OCI-LY1 (cell line): ENCODE measurements at regions not wholly inside any gene's neighbourhood (a gene's known extent, or its start where the extent isn't known, plus 50 kb on each side); places are given as distances from the start of the nearest gene placed in this dataset.

ENCODE experiments used
- H2AFZ ChIP-seq: fragments of 200-600 bp; sonication (generic), shearing (Covaris generic); 2 replicates; pipeline ENCODE4 v1.6.0; 2014; ENCODE audit warnings: antibody characterized with exemption, mild to moderate bottlenecking, low read length
- H3F3A ChIP-seq: fragments of 200-600 bp; sonication (generic), shearing (Covaris generic); 2 replicates; pipeline ENCODE4 v1.6.0; 2014; ENCODE audit warnings: mild to moderate bottlenecking, antibody characterized with exemption, low read length, moderate library complexity; ENCODE audit not compliant: insufficient read depth
- H3K27ac ChIP-seq: fragments of 200-600 bp; sonication (generic); 2 replicates; pipeline ENCODE4 v1.5.1; 2014; ENCODE audit warnings: low read length, mixed run types, mild to moderate bottlenecking, low read depth; ENCODE audit not compliant: poor library complexity, severe bottlenecking
- H3K27me3 ChIP-seq: fragments of 200-600 bp; sonication (generic); 2 replicates; pipeline ENCODE4 v1.6.0; 2014; ENCODE audit warnings: antibody characterized with exemption, mild to moderate bottlenecking, low read length, moderate library complexity; ENCODE audit not compliant: insufficient read depth
- H3K36me3 ChIP-seq: fragments of 200-600 bp; sonication (generic); 2 replicates; pipeline ENCODE4 v1.6.1; 2014; ENCODE audit warnings: mild to moderate bottlenecking, antibody characterized with exemption, low read length, moderate library complexity, mixed read lengths; ENCODE audit not compliant: insufficient read depth
- H3K4me1 ChIP-seq: fragments of 200-600 bp; sonication (generic); 2 replicates; pipeline ENCODE4 v1.5.1; 2014; ENCODE audit warnings: mild to moderate bottlenecking, low read length, moderate library complexity; ENCODE audit not compliant: insufficient read depth, severe bottlenecking
- H3K4me2 ChIP-seq: fragments of 200-600 bp; sonication (generic), shearing (Covaris generic); 2 replicates; pipeline ENCODE4 v1.6.1; 2014; ENCODE audit warnings: low read length
- H3K4me3 ChIP-seq: fragments of 200-600 bp; sonication (generic); 2 replicates; pipeline ENCODE4 v1.5.1; 2014; ENCODE audit warnings: low read length, low read depth, mild to moderate bottlenecking, mixed read lengths; ENCODE audit not compliant: poor library complexity, severe bottlenecking
- H3K79me2 ChIP-seq: fragments of 200-600 bp; shearing (Covaris generic); 2 replicates; pipeline ENCODE4 v1.6.1; 2016; ENCODE audit warnings: mixed run types, low read length, mixed read lengths; ENCODE audit not compliant: insufficient read depth
- H3K9ac ChIP-seq: fragments of 200-600 bp; sonication (generic), shearing (Covaris generic); 2 replicates; pipeline ENCODE4 v1.6.1; 2014; ENCODE audit warnings: mild to moderate bottlenecking, low read length, mixed read lengths
- H3K9me2 ChIP-seq: fragments of 200-600 bp; sonication (generic), shearing (Covaris generic); 2 replicates; pipeline ENCODE4 v1.6.1; 2014; ENCODE audit warnings: low read depth, mild to moderate bottlenecking, low read length, mixed read lengths
- H3K9me3 ChIP-seq: fragments of 200-600 bp; shearing (Covaris generic); 2 replicates; pipeline ENCODE4 v1.6.1; 2014; ENCODE audit warnings: low read length, mixed read lengths
- H4K20me1 ChIP-seq: fragments of 200-600 bp; sonication (generic), shearing (Covaris generic); 2 replicates; pipeline ENCODE4 v1.6.0; 2016; ENCODE audit warnings: mild to moderate bottlenecking, low read length; ENCODE audit not compliant: insufficient read depth
- CTCF ChIP-seq: fragments of 200-600 bp; sonication (generic), shearing (Covaris generic); IDR thresholded peaks from 2 replicates; pipeline ENCODE4 v1.5.1; 2017; ENCODE audit warnings: mild to moderate bottlenecking, antibody characterized with exemption, low read length, moderate library complexity, mixed read lengths
- EZH2 ChIP-seq: fragments of 200-600 bp; sonication (generic), shearing (Covaris generic); IDR thresholded peaks from 2 replicates; pipeline ENCODE4 v1.8.0; 2017; ENCODE audit warnings: borderline replicate concordance, mixed run types, mild to moderate bottlenecking, antibody characterized with exemption, low read length, moderate library complexity, mixed read lengths

GRCh38 chr2:55760125-55760524 is 66.5 kb upstream of the PNPT1 start:
- Histone ChIP-seq H3K79me2 (no peaks in the 10 kb centered on the region), H3K9ac (no peak overlapping the region), H3F3A (no peaks in the 10 kb centered on the region), H3K27ac (no peak overlapping the region), H3K9me2 (no peaks in the 10 kb centered on the region), H3K27me3 (no peaks in the 10 kb centered on the region), H3K4me2 (no peak overlapping the region), H2AFZ (no peak overlapping the region), H4K20me1 (no peaks in the 10 kb centered on the region), H3K4me1 (no peaks in the 10 kb centered on the region), H3K4me3 (no peak overlapping the region), H3K9me3 (no peaks in the 10 kb centered on the region), H3K36me3 (no peaks in the 10 kb centered on the region)
- TF ChIP-seq CTCF (no peak), EZH2 (no peak)

GRCh38 chr2:55759271-55759921 is 65.8 kb upstream of the PNPT1 start:
- no peaks in the 10 kb centered on the region for H3K36me3 ChIP-seq
- H3K27ac ChIP-seq = no peak overlapping the region
- no peaks in the 10 kb centered on the region for H3K9me3 ChIP-seq
- no peak overlapping the region for H3K4me2 ChIP-seq
- no peak overlapping the region for H2AFZ ChIP-seq
- TF ChIP-seq EZH2 = no peak
- TF ChIP-seq CTCF = no peak
- no peaks in the 10 kb centered on the region for H3K9me2 ChIP-seq
- H4K20me1 ChIP-seq = no peaks in the 10 kb centered on the region
- H3K27me3 ChIP-seq = no peaks in the 10 kb centered on the region
- no peaks in the 10 kb centered on the region for H3K79me2 ChIP-seq
- H3K4me3 ChIP-seq = no peak overlapping the region
- H3K4me1 ChIP-seq = no peaks in the 10 kb centered on the region
- H3K9ac ChIP-seq = no peak overlapping the region
- H3F3A ChIP-seq = no peaks in the 10 kb centered on the region

GRCh38 chr2:55751966-55752365 is 58.3 kb upstream of the PNPT1 start:
- no peaks in the 10 kb centered on the region for H3K27me3 ChIP-seq
- no peaks in the 10 kb centered on the region for H3K36me3 ChIP-seq
- H3K9me3 ChIP-seq = no peaks in the 10 kb centered on the region
- H3K4me1 ChIP-seq = no peaks in the 10 kb centered on the region
- no peak overlapping the region for H2AFZ ChIP-seq
- no peaks in the 10 kb centered on the region for H4K20me1 ChIP-seq
- H3F3A ChIP-seq = no peaks in the 10 kb centered on the region
- no peak for TF ChIP-seq CTCF
- TF ChIP-seq EZH2 = no peak
- no peak overlapping the region for H3K4me3 ChIP-seq
- no peak overlapping the region for H3K9ac ChIP-seq
- no peak overlapping the region for H3K4me2 ChIP-seq
- H3K9me2 ChIP-seq = no peaks in the 10 kb centered on the region
- H3K79me2 ChIP-seq = no peaks in the 10 kb centered on the region
- H3K27ac ChIP-seq = no peak overlapping the region
